Tibial nerve (tissue), 4 donors: ENCODE measurements at regions not wholly inside any gene's neighbourhood (a gene's known extent, or its start where the extent isn't known, plus 50 kb on each side); places are given as distances from the start of the nearest gene placed in this dataset.

Experiments used
- EP300 ChIP-seq, 2 donors: sonication (generic); formaldehyde crosslinking; IDR thresholded peaks; one replicate each; pipeline ENCODE4 v1.6.1; 2017; ENCODE audit warnings: antibody characterized with exemption in 2 of 2, mild to moderate bottlenecking in 1 of 2
- POLR2A ChIP-seq, 2 donors: fragments of 450-650 bp; IDR thresholded peaks; one replicate each; pipeline ENCODE4 v1.6.1; 2017; ENCODE audit warnings: antibody characterized with exemption in 2 of 2, mild to moderate bottlenecking in 2 of 2, moderate library complexity in 2 of 2
- TF ChIP-seq, protein P1 (sequence below), 5 experiments: fragments of 200-600 bp in 3 of 5; fragments of 450-650 bp in 2 of 5; sonication (generic) in 3 of 5; IDR thresholded peaks; one replicate each; pipeline ENCODE4 v1.5.1; 2016 to 2019; ENCODE audit warnings: antibody characterized with exemption in 5 of 5, mild to moderate bottlenecking in 3 of 5, moderate library complexity in 2 of 5

DNA sequence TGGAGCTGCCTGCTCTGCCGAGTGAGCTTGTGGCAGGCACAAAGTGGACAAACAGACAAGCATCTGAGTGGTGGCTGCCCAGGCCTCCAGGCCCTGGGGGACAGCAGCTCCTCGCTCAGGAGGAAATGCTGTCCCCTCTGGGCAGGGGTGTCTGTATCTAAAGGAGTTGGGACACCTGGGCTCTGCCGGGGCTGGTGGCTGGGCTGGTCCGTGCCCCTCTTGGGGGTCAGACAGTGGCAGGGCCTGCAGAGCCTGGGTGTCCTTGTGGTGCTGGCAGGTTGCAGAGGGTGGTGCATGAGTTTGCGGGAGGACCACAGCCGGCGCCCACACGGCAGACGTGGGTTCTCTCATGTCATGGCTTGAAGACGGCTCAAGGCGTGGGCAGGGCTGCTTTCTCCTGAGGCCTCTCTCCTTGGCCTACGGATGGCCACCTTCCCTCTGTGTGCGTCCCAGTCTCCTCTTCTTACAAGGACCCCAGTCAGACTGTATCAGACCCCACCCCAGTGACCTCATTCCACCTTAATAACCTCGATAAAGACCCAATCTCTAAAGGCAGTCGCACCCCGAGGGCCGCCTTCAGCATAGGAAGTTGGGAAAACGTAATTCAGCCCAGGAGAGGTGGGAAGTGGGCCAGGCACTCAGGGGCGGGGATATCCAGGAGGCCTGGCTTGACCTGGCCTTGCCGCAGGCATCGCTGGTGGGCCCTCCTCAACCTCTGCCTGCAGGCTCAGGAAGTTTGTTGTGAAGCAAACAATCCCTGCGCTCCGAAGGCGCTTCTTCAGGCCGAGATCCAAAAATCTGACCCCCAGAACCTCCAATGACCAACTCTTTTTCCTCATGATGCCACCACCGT lies 110.0 kb downstream of the KIF26A start:
- TF ChIP-seq POLR2A (IDR thresholded peaks at IDR 0.05) (no peak), EP300 (IDR thresholded peaks at IDR 0.05) (no peak)
- TF ChIP-seq, protein P1, sequence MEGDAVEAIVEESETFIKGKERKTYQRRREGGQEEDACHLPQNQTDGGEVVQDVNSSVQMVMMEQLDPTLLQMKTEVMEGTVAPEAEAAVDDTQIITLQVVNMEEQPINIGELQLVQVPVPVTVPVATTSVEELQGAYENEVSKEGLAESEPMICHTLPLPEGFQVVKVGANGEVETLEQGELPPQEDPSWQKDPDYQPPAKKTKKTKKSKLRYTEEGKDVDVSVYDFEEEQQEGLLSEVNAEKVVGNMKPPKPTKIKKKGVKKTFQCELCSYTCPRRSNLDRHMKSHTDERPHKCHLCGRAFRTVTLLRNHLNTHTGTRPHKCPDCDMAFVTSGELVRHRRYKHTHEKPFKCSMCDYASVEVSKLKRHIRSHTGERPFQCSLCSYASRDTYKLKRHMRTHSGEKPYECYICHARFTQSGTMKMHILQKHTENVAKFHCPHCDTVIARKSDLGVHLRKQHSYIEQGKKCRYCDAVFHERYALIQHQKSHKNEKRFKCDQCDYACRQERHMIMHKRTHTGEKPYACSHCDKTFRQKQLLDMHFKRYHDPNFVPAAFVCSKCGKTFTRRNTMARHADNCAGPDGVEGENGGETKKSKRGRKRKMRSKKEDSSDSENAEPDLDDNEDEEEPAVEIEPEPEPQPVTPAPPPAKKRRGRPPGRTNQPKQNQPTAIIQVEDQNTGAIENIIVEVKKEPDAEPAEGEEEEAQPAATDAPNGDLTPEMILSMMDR (IDR thresholded peaks at IDR 0.05): no peak
